HAP-1 (cell line): ENCODE measurements at regions not wholly inside any gene's neighbourhood (a gene's known extent, or its start where the extent isn't known, plus 50 kb on each side); places are given as distances from the start of the nearest gene placed in this dataset.
"Not testable (repeated sequence)": the region's sequence is repeated elsewhere in the genome, so short reads cannot be mapped to it uniquely, and the experiment has no call there.

Experiments
- DNase-seq, 2 experiments: peaks; one replicate each; pipeline ENCODE4 v3.0.0-alpha.2; 2016 to 2020; ENCODE audit warnings: low spot score in 2 of 2
- H3K27me3 ChIP-seq: fragments of 250-450 bp; sonication (Bioruptor Pico); 2 replicates; pipeline ENCODE4 v1.5.1; 2020; ENCODE audit warnings: low read depth, mild to moderate bottlenecking, moderate library complexity
- H3K36me3 ChIP-seq: fragments of 250-450 bp; sonication (Bioruptor Pico); replicated peaks from 2 replicates; pipeline ENCODE4 v1.5.1; 2020; ENCODE audit warnings: mild to moderate bottlenecking
- H3K4me1 ChIP-seq: fragments of 250-450 bp; sonication (Bioruptor Pico); 2 replicates; pipeline ENCODE4 v1.5.1; 2020; ENCODE audit warnings: mild to moderate bottlenecking
- H3K4me3 ChIP-seq: fragments of 250-450 bp; sonication (Bioruptor Pico); 2 replicates; pipeline ENCODE4 v1.5.1; 2020; ENCODE audit warnings: mild to moderate bottlenecking, moderate library complexity
- H3K9me3 ChIP-seq: fragments of 250-450 bp; sonication (Bioruptor Pico); 2 replicates; pipeline ENCODE4 v1.5.1; 2020; ENCODE audit warnings: mild to moderate bottlenecking, moderate library complexity
- in situ Hi-C: fragments of 300-500 bp; cut with MboI; formaldehyde crosslinking; loops from 3 replicates; pipeline ENCODE4 v1.14.3; 2020; ENCODE audit warnings: low sequenced_read_pairs, inconsistent platforms, mixed read lengths

GRCh38 chr2:183927406-183928325 is 670.7 kb upstream of the ZNF804A start:
- Histone ChIP-seq H3K27me3 (no peaks in the 10 kb centered on the region), H3K9me3 (no peaks in the 10 kb centered on the region), H3K4me3 (no peak overlapping the region), H3K4me1 (no peaks in the 10 kb centered on the region), H3K36me3 (no peaks in the 10 kb centered on the region)
- no peak for DNase-seq
- in situ Hi-C loops: no loop called here

- in situ Hi-C loops: no loop called here
- Histone ChIP-seq H3K9me3 (no peaks in the 10 kb centered on the region), H3K36me3 (no peaks in the 10 kb centered on the region), H3K4me3 (no peak overlapping the region), H3K27me3 (no peaks in the 10 kb centered on the region), H3K4me1 (no peaks in the 10 kb centered on the region)
- DNase-seq: no peak
These were observed 663.3 kb upstream of the ZNF804A start for GRCh38 chr2:183935005-183935404.

GRCh38 chr2:183937220-183937619 is 661.1 kb upstream of the ZNF804A start:
- no peaks in the 10 kb centered on the region for H3K36me3 ChIP-seq
- no peak overlapping the region for H3K4me3 ChIP-seq
- no peaks in the 10 kb centered on the region for H3K4me1 ChIP-seq
- in situ Hi-C loops: no loop called here
- no peaks in the 10 kb centered on the region for H3K9me3 ChIP-seq
- no peak for DNase-seq
- no peaks in the 10 kb centered on the region for H3K27me3 ChIP-seq

DNA sequence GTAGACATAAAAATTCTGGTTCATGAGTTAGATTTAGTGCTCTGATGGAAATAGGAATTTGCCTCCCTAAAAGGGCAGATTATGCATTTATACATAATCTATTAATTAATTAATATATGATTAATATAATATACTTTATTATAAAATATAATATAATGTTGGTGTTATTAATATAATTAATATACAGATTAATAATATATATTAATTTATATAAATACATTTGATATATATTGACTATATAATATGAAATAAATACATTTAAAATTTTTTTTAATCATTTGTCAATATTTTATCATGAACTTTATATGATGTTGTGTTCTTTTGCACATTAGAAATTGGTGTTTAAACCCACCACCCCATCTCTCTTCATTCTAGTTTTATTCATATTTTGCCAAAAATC is 652.1 kb upstream of the ZNF804A start:
- H3K4me1 ChIP-seq: no peaks in the 10 kb centered on the region
- DNase-seq: no peak
- H3K9me3 ChIP-seq: no peaks in the 10 kb centered on the region
- no peaks in the 10 kb centered on the region for H3K36me3 ChIP-seq
- in situ Hi-C loops: no loop called here
- no peak overlapping the region for H3K4me3 ChIP-seq
- H3K27me3 ChIP-seq: no peaks in the 10 kb centered on the region

GRCh38 chr2:183948861-183949260 is 649.5 kb upstream of the ZNF804A start:
- Histone ChIP-seq H3K27me3 (no peaks in the 10 kb centered on the region), H3K36me3 (no peaks in the 10 kb centered on the region), H3K4me1 (no peaks in the 10 kb centered on the region), H3K4me3 (no peak overlapping the region), H3K9me3 (no peaks in the 10 kb centered on the region)
- in situ Hi-C loops: no loop called here
- DNase-seq: no peak

- no peaks in the 10 kb centered on the region for H3K4me1 ChIP-seq
- H3K27me3 ChIP-seq: no peaks in the 10 kb centered on the region
- H3K4me3 ChIP-seq: no peak overlapping the region
- no peaks in the 10 kb centered on the region for H3K9me3 ChIP-seq
- no peak for DNase-seq
- in situ Hi-C loops: no loop called here
- H3K36me3 ChIP-seq: no peaks in the 10 kb centered on the region
These were observed 647.7 kb upstream of the ZNF804A start for GRCh38 chr2:183950673-183951072.

- in situ Hi-C loops: no loop called here
- no peaks in the 10 kb centered on the region for H3K4me1 ChIP-seq
- no peak overlapping the region for H3K4me3 ChIP-seq
- H3K27me3 ChIP-seq: no peaks in the 10 kb centered on the region
- H3K9me3 ChIP-seq: no peaks in the 10 kb centered on the region
- no peak for DNase-seq
- no peaks in the 10 kb centered on the region for H3K36me3 ChIP-seq
These were observed 646.7 kb upstream of the ZNF804A start for GRCh38 chr2:183951630-183952029.

GRCh38 chr2:183952741-183953140 is 645.6 kb upstream of the ZNF804A start:
- no peak overlapping the region for H3K4me3 ChIP-seq
- no peaks in the 10 kb centered on the region for H3K36me3 ChIP-seq
- no peak for DNase-seq
- in situ Hi-C loops: no loop called here
- H3K27me3 ChIP-seq: no peaks in the 10 kb centered on the region
- no peaks in the 10 kb centered on the region for H3K4me1 ChIP-seq
- H3K9me3 ChIP-seq: no peaks in the 10 kb centered on the region

- H3K4me1 ChIP-seq: no peaks in the 10 kb centered on the region
- in situ Hi-C loops: no loop called here
- no peaks in the 10 kb centered on the region for H3K9me3 ChIP-seq
- no peaks in the 10 kb centered on the region for H3K27me3 ChIP-seq
- no peak overlapping the region for H3K4me3 ChIP-seq
- no peaks in the 10 kb centered on the region for H3K36me3 ChIP-seq
- no peak for DNase-seq
These were observed 634.7 kb upstream of the ZNF804A start for GRCh38 chr2:183963609-183964008.

DNA sequence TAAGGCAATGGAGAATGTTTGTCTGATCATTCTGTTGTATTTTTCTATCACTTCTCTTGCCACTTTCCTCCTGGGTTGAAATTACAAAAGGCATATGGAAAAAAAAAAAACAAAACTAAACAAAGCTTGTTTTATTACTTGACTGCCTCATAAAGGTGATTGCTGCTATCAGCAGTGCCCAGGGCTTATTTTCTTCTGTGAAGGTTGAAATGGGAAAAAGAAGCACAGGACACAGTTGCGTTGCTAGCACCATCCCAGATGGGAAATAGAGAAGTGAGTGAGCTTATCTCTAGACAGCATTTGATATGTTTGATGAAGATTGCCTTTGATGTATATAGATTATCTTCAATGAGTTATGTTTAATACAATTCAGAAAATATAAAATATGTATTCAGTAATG is 633.8 kb upstream of the ZNF804A start:
- no peaks in the 10 kb centered on the region for H3K27me3 ChIP-seq
- in situ Hi-C loops: no loop called here
- no peak overlapping the region for H3K4me3 ChIP-seq
- H3K36me3 ChIP-seq: no peaks in the 10 kb centered on the region
- H3K4me1 ChIP-seq: no peaks in the 10 kb centered on the region
- DNase-seq: no peak
- no peaks in the 10 kb centered on the region for H3K9me3 ChIP-seq

DNA sequence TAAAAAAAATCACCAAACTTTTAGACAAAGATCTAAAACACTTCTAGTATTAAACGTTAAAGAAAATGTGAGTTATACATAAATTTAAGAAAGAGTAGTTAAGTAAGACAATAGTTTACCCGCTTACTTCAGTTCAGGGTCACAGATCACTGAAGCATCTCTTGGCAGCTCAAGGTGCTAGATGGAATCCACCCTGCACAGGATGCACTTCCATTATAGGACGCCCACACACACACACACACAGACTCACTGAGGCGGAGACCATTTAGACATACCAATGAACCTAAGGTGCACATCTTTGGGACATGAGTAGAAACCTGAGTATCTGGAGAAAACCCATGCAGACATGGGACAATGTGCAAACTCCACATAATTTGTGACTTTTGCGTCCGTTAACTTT is 630.6 kb upstream of the ZNF804A start:
- in situ Hi-C loops: no loop called here
- Histone ChIP-seq H3K4me3 (no peak overlapping the region), H3K9me3 (no peaks in the 10 kb centered on the region), H3K4me1 (no peaks in the 10 kb centered on the region), H3K27me3 (no peaks in the 10 kb centered on the region), H3K36me3 (no peaks in the 10 kb centered on the region)
- no peak for DNase-seq

DNA sequence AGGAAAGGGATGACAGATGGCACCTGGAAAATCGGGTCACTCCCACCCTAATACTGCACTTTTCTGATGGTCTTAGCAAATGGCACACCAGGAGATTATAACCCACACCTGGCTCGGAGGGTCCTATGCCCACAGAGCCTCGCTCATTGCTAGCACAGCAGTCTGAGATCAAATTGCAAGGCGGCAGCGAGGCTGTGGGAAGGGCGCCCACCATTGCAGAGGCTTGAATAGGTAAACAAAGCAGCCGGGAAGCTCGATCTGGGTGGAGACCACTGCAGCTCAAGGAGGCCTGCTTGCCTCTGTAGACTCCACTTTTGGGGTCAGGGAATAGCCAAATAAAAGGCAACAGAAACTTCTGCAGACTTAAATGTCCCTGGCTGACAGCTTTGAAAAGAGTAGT is 622.7 kb upstream of the ZNF804A start:
- H3K9me3 ChIP-seq, H3K4me3 ChIP-seq, H3K4me1 ChIP-seq, in situ Hi-C loops, H3K36me3 ChIP-seq, DNase-seq, H3K27me3 ChIP-seq: not testable (repeated sequence)

GRCh38 chr2:183984871-183985270 is 613.5 kb upstream of the ZNF804A start:
- no peaks in the 10 kb centered on the region for H3K9me3 ChIP-seq
- DNase-seq: no peak
- H3K27me3 ChIP-seq: no peaks in the 10 kb centered on the region
- in situ Hi-C loops: no loop called here
- H3K36me3 ChIP-seq: no peaks in the 10 kb centered on the region
- no peaks in the 10 kb centered on the region for H3K4me1 ChIP-seq
- no peak overlapping the region for H3K4me3 ChIP-seq

- Histone ChIP-seq H3K4me3 (no peak overlapping the region), H3K4me1 (peaks cover 5% of the 10 kb centered on the region)
These were observed 606.4 kb upstream of the ZNF804A start for GRCh38 chr2:183991968-183992367.

GRCh38 chr2:183993052-183993451 is 605.3 kb upstream of the ZNF804A start:
- DNase-seq: no peak
- no peaks in the 10 kb centered on the region for H3K36me3 ChIP-seq
- no peak overlapping the region for H3K4me3 ChIP-seq
- H3K27me3 ChIP-seq: no peaks in the 10 kb centered on the region
- in situ Hi-C loops: no loop called here
- peaks cover 10% of the 10 kb centered on the region for H3K4me1 ChIP-seq
- H3K9me3 ChIP-seq: no peaks in the 10 kb centered on the region

More at GRCh38 chr2:183991968-183992367, 606.4 kb upstream of the ZNF804A start:
- Histone ChIP-seq H3K36me3 (no peaks in the 10 kb centered on the region), H3K27me3 (no peaks in the 10 kb centered on the region), H3K9me3 (no peaks in the 10 kb centered on the region)
- DNase-seq: no peak
- in situ Hi-C loops: no loop called here
